NCI-H2196 treated with DMSO at 0.1 percent for 48 hours (cell line): ENCODE measurements at regions not wholly inside any gene's neighbourhood (a gene's known extent, or its start where the extent isn't known, plus 50 kb on each side); places are given as distances from the start of the nearest gene placed in this dataset.

Experiments used
- DNase-seq: peaks from one replicate; lab custom pipeline; 2025; ENCODE audit not compliant: unreplicated experiment; lab: John Stamatoyannopoulos, UW

DNA sequence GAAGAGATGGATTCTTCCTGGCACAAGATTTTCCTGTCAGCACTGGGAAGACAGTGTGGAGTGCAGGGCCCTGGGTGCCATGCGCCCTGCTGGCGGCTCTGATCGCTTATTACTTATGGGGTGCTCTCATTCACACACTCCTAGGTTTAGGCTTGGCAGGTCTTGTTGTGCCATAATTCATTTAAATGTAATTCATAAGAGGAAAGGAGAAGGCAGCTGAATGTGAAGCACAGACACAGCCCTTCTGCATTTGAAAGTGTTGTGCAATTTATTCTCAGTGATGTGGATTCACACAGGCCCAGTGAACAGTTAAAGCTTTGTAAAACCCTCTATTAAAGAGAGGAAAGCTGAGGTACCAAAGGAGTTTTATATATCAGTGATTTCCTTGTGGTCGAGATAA, 249.7 kb downstream of the C4orf33 start:
- no peak for DNase-seq

DNA sequence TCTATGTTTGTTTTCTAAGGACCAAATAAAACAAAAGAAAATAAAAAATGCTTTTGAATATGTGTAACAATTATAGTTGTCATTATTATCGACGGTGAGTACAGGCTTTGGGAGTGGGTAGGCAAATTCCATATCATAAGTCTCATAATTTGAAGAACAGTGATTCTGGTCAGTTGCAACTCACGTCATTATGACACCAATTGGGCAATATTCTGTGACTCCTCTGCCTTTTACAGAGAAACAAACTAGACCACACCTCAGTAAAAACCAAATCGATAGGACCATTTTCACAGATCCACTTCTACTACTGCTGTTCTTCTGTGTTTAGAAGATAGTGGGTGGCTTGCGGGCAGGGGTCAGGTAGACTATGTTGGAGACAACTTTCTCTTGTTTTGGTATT, 250.1 kb downstream of the C4orf33 start:
- DNase-seq = no peak

DNA sequence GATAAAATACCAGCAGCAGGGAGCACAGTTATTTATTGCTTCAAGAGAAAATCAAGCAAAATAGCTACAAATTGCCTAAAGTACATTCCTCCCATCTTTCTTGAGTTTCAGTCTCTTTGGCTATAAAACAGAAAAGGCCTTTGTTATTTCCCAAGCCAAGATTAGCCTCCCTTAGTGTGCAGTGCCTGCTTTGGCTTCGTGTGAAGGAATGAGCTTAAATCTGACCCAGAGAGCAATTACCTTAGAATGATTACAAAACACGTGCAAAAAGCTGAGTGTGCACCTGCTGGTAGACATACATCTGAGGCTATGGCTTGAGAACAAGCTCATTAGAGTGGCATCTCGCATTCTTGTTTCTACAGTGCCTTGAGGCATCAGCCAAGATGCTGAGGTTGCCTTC, 250.8 kb downstream of the C4orf33 start:
- DNase-seq = no peak

DNA sequence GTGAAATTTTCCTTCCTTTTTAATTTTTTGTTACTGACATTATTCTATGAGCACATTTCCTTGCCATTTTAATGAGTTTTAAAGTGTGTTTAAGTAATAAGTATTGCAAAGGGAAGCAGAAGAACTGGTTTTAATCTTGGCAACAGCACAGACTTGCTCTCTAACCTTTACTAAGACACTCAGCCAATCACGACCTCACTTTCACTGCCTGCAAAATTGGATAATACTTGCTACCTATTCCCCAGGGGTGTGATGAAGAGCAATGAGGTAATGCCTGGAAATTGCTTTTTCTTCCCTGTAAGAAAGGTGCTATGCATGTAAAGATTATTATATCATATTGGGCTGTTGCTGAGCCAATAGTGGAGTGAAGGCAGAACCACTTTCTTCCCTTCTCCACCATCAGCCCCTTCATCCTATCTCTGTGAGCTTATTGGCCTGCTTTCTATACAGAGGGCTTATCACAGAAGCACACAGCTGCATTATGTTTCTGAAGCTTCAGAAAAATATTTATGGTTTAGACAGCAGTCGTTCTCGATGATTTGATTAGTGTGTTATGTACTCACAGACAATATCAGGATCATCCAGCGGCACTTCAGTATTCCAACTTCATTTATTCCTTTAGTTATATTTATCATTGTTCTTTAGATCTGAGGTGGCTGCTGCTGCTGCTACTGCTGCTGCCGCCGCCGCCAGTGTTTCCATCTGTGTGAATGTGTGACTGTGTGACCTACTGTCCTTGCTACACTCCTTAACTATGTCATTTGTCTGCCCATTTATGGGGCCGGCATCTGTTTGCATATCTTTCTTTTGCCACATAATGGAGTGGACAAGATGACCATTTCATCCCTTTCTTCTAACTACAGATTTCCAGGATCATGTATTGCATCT, 255.1 kb downstream of the C4orf33 start:
- DNase-seq = no peak

DNA sequence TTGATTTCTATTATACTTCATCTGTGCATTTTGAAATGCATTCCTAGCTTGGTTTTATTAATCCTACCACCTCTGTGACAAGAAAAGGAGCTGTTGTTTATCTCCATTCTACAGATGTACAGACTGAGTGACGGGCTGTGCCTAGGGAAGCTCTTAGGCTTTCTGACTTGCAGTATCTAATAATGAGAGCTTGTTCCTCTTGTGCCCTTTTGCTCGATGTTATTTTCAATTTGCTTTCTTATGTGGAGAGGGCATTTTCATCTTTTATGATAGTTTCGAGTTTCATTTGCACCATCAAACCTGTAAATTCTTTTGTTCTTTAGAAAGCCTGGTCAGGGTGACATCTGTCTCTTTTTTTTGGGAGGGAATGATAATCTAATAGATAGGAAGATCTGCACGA, 256.5 kb downstream of the C4orf33 start:
- no peak for DNase-seq

DNA sequence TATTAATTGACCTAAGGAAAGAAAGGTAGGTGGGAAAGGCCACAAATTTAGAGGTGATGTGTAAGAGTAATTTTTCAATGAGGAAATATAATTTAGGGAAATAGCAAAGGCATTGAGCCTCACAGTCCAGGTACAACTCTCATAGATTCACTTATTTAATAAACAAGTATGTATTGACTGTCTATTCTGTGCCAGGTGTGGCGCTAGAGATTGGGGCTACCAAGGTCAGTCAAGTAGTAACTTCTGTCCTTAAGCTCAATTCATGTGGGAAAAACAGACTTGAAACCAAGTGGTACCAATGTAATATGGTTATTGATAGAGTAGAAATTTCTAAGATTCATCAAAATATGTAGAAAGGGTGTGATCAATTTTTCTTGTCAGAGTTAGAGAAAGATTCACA, 257.5 kb downstream of the C4orf33 start:
- DNase-seq = no peak

DNA sequence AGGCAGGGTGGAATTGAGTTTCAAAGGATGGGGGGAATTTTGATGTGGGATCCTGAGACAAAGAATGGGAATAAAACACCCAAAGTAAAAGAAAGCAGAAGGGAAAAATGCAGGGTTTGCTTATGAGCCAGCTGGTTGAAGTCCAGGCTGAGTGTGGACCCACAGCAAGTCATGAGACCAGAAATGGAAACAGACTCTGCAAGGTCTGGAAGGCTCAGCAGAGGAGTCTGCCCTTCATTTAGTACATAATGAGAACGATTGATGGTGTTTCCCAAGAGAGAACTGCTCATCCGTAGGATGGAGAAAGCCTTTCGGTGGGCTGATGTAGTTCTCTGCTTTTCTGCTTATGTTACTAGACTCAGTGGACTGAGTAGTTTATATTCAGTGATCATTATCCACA, 259.1 kb downstream of the C4orf33 start:
- no peak for DNase-seq

DNA sequence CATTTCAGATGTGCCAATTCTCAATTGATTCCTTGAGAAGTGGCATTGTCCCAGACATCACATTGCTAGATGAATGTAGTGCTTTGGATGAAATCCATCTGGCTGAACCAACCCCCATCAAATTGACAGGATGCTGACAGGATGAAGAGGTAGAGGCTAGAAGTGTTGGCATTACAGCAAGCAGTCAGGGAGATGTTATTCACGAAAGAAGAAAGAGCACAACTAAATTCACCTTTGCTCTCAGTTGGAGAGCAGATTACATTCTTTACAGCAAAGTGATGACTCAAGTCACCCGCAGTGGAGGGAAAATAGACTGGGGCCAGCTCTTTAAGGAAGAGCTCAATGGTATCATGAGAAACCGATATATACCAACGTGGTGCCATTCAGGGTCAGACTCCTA, 259.6 kb downstream of the C4orf33 start:
- DNase-seq = no peak

DNA sequence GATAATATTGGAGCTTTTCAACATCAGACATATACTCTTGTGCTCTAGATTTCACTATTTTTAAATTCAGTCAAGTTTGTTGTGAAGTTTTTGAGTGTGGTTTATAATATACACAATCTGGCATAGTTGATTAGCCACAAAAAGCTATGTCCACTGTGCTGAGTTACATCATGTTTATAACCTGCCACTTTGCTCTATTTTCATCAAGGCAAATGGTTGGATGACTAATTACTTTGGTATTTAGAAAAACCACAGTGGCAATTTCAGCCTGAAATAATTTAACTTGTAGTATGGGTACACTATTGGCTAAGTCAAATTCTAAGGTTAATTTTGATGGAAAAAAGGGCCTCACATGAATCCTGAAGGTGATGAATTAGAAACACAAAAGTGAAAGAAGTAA, 262.6 kb downstream of the C4orf33 start:
- DNase-seq = no peak

DNA sequence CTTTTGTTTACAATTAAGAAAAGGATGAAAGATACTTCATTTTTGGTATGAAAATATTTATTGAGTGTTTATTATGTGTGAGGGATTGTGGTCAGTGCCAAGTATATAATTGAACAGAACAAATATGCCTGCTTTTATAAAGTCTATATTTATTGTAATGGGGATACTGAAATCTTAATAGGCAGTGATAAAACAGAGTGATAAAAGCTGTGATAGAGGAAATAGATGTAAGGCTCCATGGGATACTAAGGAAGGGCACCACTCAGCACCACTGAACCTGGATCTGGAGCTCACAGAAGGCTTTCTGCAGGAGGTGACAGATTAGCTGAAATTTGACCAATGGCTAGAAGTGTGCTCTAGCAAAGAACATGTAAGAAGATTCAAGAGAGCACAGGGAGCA, 263.5 kb downstream of the C4orf33 start:
- DNase-seq = no peak

DNA sequence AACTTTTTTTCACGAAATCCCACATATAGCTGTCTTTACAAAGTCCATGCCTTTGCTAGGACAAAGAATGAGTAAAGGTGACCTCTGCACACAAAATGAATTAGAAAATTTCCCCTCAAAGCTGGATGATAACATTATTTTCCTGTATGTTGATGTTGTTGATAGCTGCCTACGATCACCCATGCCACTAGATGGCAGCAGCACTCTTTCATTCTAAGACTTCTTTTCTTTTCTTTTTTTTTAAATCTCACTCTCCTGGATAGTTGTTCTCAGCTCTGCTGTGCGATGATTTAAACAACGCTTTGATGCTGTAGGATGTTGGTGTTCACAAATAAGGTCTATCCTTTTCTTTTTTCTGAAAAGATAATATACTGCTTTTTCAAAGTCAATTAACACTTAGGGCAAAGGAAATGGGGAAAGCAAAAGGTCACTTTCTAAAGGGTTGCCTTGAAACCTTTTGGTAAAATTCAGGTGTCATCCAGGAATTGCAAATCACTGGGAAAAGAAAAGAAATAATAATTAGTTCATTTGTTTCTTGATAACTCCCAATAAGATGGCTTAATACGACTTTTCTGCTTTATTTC, 266.8 kb downstream of the C4orf33 start:
- peak; percentile 16 for DNase-seq

DNA sequence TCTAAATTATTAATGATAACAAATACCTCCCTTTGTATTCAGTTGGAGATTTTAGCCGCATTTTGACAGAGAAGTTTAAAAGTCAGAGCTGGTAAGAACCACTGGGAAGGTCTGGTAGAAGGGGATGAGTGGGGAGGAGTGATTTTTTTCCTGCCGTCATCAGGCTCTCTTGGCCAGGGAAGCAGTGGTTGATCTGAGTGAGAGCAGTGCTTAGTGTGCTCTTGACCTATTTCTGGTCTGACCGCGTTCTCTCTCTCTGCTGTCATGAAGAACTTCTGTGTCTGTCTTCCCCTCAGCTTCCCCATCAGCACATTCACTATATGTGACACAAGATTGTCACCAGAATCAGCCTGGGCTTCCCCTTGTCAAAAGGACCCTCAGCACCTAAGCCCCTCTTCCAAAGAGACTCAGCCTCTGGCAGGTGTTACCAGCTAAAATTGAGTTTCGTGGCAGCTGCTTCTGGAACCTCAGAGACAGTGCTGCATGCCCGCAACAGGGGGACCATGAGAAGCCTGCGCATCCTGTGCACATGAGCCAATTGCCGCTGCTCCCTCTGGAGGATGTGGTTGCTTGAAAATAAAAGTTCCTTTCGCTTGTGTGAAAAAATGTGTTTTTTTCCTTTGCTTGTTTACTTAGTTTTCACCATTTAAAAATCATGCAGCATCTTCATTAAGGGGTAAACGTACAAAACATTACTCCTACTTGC, 268.9 kb downstream of the C4orf33 start:
- DNase-seq = no peak

DNA sequence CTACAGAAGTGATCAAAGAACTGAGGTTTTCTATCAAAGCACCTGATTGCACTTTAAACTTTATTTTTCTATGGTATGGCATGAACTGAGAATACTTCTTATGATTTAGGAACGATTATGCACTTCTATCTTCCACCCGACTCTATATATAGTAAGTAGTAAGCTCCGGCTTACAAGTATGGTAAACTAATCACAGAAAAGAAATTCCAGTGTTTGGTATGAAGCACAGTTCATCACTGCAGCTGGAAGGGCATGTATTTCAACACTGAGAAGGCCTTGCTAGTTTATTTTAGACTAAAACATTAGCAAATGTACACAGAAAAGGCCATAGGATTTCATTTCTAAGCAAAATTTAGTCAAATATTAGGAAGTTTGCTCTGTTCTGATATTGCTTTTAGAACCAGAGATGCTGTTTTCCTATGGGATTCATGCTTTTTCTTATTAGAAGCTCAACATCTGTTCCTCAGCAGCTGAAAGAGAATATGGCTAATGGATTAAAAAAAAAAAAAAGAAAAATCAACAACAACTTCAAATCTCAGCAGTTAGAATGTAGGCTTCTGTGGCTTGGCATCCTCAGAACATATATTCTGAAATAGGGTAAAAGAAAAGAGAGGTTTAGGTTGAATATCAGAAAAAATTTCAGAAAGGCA, 273.5 kb downstream of the C4orf33 start:
- DNase-seq = no peak

DNA sequence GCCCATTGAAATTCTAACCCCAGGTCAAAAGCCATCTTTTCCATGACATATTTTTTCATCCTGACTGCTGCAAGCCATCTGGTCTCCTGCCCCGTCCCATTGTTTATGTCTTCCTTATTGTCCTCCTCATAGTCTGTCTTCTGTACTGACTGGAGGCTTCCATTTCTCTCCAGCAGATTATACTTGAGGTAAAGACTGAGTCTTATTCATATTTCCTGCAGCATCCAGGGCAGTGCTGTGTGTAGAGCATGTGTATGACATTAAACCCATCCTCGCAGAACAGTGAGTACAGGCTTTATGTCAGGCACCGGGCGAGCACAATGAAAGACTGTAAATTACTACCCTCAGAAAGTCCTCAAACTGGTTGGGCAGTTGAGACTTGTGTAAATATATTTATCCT, 275.1 kb downstream of the C4orf33 start:
- no peak for DNase-seq

DNA sequence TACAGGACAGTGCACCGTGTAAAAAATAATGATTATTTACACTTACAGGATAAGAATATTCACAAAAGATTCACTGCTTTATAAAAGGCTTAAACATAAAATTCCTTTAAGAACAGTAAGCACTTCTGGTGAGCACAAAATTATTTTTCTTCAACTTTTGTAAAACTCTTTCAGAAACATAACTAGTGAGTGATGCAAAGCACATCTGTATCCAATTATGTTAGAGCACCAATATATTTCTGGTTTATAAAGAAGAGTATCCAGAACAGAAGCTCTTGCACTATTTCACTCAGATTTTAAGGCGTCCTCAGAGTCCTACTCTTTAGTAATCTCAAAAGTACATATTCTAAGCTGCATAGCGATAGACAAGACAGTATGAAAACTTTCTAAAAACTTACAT, 276.0 kb downstream of the C4orf33 start:
- DNase-seq = no peak

DNA sequence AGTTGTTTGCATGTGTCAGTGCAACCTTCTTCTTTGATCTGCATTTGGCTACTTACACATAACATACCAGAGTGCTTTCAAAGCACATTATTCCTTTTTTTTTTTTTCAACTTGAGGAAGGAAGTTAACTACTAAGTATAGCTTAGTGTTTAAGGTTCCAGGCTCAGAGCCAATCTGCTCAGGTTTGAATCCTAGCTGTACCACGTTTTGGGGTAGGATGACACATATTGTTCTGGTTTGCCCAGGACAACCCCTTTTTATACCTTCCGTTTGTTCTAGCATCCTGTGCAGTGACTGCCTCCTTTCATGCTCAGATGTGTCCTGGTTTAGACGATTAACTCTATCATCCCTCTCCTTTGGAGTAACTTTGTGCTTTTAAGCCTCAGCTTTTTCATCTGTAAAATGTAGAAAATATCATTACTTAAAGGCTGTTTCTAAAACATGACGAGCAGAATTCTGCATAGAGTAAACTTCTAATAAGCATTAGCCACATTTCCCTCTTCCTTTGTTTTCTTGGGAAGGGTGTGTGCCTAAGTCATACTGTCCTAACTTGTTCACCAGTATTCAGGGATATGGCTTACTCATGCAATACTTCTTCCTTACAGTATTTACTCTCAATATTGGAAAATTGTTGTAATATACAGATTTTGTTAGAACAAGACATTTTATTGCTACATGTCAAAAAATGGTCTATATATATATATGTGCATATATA, 281.3 kb downstream of the C4orf33 start:
- DNase-seq = no peak

DNA sequence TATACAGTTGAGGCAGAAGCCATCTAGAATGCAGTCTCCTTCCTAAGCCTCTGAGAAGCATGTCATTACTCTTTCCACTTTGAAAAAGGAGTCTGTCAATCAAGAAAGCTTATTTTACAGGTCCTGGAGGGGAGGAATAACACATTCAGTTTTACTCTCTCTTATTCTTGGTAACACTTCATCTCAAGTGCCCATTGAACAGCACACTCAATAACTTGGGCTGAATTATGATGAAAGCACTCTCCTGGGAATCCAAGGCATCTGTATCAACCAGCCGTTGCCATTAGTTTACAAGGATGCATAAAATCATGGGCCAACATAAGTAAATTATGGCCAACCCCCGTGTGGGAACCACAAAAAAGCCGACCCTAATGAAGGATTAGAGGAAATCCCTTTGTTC, 282.4 kb downstream of the C4orf33 start:
- no peak for DNase-seq

DNA sequence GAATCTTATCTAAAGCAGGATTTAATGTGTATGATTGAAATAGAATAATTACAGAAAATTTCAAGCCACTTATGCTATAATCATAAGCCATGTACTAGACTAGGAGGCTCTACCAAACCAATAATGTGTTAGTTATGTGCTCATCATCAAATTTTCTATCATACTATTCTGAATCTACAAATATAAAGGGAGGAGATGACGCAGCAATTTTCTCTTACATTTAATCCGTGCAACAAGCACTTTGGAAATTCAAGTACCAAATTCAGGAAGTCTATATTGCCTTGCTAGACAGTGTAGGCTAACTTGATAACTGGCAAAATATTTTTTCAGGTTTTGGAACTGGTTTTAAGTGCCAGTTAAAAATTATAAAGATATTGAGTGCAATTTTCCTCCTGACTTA, 283.5 kb downstream of the C4orf33 start:
- no peak for DNase-seq

DNA sequence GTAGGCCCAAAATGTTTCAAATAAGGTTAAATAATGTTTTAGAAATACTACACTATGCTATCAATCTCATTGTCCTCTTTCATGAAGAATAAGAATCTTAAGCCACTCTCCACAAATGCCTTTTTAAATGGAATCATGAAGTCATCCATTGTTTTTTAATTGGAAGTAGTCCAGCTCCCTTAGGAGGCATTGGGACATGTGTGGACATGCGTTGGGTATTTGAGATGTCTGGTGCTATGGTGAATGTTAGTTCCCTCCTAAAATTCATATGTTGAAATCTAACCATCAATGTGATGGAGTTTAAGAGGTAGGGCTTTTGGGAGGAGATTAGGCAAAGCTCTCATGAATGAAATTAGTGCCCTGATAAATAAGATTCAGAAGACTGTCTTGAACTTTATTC, 289.0 kb downstream of the C4orf33 start:
- no peak for DNase-seq

DNA sequence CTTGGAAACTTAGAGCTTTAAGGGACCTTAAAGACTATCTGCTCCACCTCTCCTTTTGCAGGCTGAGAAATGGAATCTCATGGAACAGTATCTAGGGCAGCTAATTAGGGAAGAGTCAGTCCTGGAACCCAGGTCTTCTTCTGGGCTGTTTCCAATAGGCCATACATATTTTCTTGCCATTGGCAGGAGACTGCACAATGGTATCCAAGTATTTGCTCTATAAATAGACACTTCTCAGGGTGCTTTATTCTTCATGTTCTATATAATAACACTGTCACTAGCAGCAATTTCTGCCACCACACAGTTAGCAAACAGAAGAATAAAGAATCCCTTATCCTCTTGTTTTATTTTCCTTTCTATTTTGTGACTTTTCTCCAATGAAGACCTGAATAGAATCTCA, 291.7 kb downstream of the C4orf33 start:
- DNase-seq = no peak

DNA sequence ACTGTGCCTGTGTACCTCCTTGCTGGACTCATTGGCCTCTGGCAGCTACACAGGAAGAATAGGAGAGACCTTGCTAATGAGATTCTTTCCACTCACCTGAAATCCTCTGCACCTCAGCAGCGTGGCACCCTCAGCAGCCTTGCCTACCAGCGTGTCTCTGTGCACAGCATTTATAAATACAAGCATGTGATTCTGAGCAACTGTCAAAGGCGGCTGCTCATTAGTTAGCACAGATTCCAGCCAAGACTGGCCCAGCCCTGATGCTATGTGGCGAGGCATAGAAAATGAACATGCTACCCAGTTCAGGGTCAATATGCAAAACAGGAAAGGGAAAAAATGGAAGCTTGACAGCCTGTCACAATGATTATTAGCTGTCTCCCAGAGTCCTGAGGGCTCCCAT, 298.0 kb downstream of the C4orf33 start:
- DNase-seq = no peak
